GM21737 (cell line): ENCODE measurements at regions not wholly inside any gene's neighbourhood (a gene's known extent, or its start where the extent isn't known, plus 50 kb on each side); places are given as distances from the start of the nearest gene placed in this dataset.
"Not testable (repeated sequence)": the region's sequence is repeated elsewhere in the genome, so short reads cannot be mapped to it uniquely, and the experiment has no call there.

Source experiments
- ATAC-seq: cut with Tn5 transposase; IDR thresholded peaks from one replicate; pipeline ENCODE4 v1.9.1; 2021; ENCODE audit warnings: mild to moderate bottlenecking, moderate library complexity; ENCODE audit not compliant: unreplicated experiment

- ATAC-seq = no peak
Measured at GRCh38 chr10:52597189-52597863, 175.3 kb downstream of the MBL2 start.

GRCh38 chr10:52598936-52599335 is 173.6 kb downstream of the MBL2 start:
- ATAC-seq = no peak

- ATAC-seq = no peak
Measured at GRCh38 chr10:52599551-52600200, 172.9 kb downstream of the MBL2 start.

- ATAC-seq = not testable (repeated sequence)
Measured at GRCh38 chr10:52604131-52604530, 168.5 kb downstream of the MBL2 start.

GRCh38 chr10:52609071-52609470 is 163.5 kb downstream of the MBL2 start:
- no peak for ATAC-seq

- no peak for ATAC-seq
Measured at GRCh38 chr10:52609626-52610240, 162.9 kb downstream of the MBL2 start.

GRCh38 chr10:52615331-52615730 is 157.3 kb downstream of the MBL2 start:
- ATAC-seq = no peak

- ATAC-seq = no peak
Measured at GRCh38 chr10:52615756-52616394, 156.7 kb downstream of the MBL2 start.

GRCh38 chr10:52616395-52616764 is 156.2 kb downstream of the MBL2 start:
- ATAC-seq = no peak

- no peak for ATAC-seq
Measured at GRCh38 chr10:52617346-52617745, 155.2 kb downstream of the MBL2 start.

- no peak for ATAC-seq
Measured at GRCh38 chr10:52619052-52619451, 153.5 kb downstream of the MBL2 start.

- ATAC-seq = no peak
Measured at GRCh38 chr10:52621635-52622079, 150.9 kb downstream of the MBL2 start.

GRCh38 chr10:52623761-52624160 is 148.8 kb downstream of the MBL2 start:
- no peak for ATAC-seq

GRCh38 chr10:52627279-52627678 is 145.3 kb downstream of the MBL2 start:
- ATAC-seq = no peak

GRCh38 chr10:52631146-52631545 is 141.4 kb downstream of the MBL2 start:
- no peak for ATAC-seq

- no peak for ATAC-seq
Measured at GRCh38 chr10:52631648-52632047, 140.9 kb downstream of the MBL2 start.

GRCh38 chr10:52632591-52632990 is 140.0 kb downstream of the MBL2 start:
- ATAC-seq = no peak

- ATAC-seq = no peak
Measured at GRCh38 chr10:52633266-52633665, 139.3 kb downstream of the MBL2 start.

- ATAC-seq = no peak
Measured at GRCh38 chr10:52635651-52636050, 136.9 kb downstream of the MBL2 start.

- ATAC-seq = no peak
Measured at GRCh38 chr10:52636874-52637273, 135.7 kb downstream of the MBL2 start.

- no peak for ATAC-seq
Measured at GRCh38 chr10:52637592-52637991, 135.0 kb downstream of the MBL2 start.

- no peak for ATAC-seq
Measured at GRCh38 chr10:52639652-52640051, 132.9 kb downstream of the MBL2 start.
